GM21367 (cell line): ENCODE measurements at regions not wholly inside any gene's neighbourhood (a gene's known extent, or its start where the extent isn't known, plus 50 kb on each side); places are given as distances from the start of the nearest gene placed in this dataset.

ENCODE experiments used
- ATAC-seq: cut with Tn5 transposase; IDR thresholded peaks from one replicate; pipeline ENCODE4 v1.9.1; 2021; ENCODE audit not compliant: unreplicated experiment

DNA sequence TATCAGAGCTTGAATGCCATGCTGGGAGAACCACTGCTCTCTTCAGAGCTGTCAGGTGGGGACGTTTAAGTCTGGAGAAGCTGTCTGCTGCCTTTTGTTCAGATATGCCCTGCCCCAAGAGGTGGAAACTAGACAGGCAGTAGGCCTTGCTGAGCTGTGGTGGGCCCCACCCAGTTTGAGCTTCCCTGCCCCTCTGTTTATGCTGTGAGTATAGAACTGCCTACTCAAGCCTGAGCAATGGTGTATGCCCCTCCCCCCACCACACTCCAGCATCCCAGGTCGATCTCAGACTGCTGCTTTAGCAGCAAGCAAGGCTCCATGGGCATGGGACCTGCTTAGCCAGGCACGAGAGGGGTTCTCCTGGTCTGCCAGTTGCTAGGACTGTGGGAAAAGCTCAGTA, 362.3 kb downstream of the FAM170A start:
- ATAC-seq: no peak

DNA sequence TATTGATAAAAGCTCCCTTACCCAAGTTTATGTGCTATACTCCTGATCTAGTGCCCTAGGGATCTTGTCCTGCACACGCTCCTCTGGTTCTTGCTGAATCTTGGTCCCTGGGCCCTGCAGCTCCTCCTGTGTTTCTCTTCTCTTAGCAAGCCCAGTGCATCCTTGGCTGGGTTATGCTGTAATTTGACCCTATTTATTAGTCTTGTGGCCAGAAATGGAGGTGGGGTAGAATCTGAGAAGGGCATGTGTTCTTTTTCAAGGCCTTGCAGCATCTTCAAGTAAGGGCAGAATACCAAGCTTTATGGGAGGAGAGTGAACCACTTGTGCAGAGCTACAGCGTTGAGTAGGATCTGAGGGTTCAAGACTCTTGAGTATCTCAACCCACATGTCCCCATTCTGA, 366.8 kb downstream of the FAM170A start:
- ATAC-seq: no peak

DNA sequence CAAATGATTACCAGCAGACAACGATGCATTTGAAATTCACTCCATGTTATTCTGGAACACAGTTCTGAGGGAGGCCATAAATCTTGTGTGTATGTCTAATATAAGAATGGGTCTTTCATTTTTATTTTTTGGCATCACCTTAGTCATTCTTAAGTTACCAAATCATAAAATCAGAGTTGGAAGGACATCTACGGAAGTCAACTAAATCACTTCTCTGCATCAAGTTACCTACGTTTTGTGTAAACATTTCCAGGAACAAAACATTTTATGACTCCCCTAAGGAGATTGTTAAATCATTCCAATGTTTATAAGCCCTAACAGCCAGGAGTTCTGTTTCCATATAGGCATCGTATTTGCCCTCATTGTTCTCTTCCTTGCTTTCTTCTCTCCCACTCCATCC, 378.2 kb downstream of the FAM170A start:
- no peak for ATAC-seq

DNA sequence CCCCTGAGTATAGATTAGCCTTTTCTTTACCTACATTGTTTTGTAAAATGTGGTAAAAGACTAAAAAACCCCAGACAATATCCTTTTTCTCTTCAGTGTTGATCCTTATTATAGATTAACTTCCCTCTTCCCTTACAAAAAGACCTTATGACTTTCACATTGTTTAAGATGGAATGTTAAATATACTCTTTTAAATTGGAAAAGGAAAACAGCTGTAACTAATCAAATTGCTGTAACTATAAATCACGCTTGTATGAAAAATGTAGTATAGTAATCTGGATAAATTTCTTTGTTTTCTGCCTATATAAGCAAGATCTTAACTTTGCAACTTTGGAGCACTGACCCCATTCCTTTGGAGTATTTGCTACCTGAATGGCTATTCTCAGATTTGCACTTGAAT, 383.1 kb downstream of the FAM170A start:
- ATAC-seq: no peak

DNA sequence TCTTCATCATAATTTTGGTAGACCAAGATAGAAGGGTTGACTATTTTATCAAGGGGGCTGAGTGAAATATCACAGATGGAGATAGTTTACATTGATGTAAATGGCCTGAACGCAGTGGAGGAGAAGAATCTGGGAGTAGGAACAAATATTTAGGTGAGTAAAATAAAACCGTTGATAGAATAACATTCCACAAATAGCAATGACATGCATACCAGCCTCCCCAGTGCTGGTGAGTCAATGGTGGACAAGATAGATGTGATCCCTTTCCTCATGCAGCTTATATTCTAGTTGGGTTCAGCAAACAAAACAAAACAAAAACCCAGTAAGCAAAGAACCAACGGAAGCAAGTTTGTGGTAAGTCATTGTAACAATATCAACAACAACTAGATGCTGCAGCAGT, 385.2 kb downstream of the FAM170A start:
- ATAC-seq: no peak

DNA sequence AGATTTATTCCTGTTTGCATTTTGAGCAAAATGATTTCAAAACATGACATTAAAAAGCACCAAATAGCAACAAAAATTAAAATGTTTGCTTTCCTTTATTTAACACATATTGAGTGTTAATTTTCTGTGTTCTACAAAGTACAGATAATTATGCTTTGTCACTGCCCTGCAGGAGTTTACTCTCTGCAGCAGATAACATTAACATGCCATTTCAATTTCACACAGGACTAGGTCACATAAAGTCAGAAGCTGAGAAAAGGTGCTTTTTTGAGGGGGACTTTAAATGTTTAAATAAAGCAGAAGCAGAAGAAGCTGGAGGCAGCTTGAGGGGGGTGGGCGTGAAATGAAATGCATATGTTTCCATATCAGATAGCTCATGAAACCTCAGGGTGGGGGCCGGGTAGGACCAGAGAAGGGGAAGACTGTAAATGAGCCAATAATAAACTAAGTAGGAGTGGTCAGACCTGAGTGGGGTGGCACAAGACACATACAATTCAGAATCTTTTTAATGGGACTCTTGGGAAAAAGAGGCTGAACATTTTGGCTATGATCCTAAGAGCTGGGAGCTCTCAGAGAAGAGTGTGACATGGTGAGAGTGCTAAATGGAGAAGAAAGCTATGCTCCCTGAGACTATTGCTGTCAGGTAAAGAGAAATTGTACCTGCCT, 387.5 kb downstream of the FAM170A start:
- no peak for ATAC-seq

DNA sequence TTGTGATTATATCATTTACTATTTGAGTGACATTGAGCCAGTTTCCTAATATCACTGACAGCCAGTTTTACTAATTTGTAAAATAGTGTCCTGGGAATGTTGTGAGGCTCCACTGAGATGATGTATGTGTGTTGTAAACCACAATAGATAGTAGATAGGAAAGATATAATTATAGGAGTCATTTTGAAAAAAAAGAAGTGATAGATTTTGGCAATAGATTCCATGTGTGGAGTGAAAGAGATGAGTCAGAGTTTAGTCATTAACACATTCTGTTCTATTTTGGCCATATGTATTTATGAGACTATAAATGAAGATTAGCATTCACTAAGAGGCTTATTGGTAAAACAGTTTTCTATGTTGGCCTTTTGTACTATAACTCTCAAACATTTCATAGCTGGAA, 388.2 kb downstream of the FAM170A start:
- no peak for ATAC-seq

DNA sequence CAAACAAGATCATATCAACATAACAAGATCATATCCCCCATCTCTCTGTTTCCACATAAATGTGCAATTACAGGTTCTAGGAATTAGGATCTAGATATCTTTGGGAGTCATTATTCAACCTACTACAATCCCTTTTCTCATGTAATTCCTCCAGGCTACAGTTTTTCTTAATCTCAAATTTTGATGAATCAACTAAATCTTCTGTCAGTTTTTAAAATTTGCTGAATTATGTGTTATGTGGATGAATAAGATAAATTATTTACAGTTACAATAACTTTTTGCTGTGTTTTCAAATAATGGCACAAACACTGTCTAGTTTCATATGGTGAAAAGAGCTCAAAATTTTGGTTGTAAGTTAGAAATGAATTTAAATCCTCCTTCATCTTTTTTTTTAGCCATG, 405.8 kb downstream of the FAM170A start:
- ATAC-seq: no peak

DNA sequence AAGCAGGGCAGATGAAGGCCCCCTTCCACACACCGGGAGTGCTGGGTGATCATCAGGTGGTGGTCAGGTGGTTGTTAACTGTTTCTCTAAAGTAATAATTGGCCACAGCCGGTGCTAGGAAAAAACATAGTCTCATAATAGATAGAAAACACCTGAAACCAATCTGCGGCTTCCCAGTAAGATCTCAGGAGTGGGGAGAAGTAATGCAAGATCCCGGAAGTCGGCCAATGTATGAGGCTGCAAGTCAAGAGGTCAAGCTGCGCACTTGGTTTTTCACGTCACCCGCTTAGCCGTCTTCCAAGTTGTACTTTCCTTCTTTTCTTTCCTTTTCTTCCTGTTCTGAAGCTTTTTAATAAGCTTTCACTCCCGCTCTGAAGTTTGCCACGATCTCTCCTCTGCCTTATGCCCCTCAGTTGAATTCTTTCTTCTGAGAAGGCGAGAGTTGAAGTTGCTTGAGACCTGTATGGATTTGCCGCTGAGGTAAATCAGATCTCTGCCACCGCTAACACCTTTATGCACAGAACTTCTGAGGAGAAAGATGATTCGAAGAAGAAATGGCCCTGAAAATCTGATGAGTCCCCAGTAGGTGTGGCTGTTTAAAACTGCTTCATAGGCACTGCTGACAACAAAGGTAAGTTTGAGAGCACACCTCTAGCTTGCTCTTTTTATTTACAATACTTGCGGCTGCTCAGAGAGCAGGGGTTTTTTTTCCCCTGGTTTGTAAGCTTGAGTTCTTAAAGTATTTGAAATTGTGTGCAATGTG, 406.6 kb downstream of the FAM170A start:
- ATAC-seq: no peak

DNA sequence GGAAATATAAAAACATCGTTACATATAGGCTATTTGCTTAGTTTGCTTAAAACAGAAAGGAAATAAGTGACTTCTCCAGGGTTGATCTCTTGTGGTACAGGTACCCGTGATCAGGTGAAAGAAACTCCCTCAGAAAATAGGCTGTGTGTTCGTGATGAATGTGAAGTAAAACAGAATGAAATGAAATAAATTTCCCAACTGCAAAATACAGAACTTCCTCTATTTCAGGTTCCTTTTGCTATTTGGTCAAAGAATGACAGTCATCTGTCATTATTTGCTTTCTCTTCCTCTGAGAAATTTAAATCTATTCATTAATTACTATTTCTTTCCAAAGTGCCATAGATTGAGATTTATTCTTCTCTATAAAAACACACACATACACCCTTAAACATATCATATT, 408.1 kb downstream of the FAM170A start:
- ATAC-seq: no peak

DNA sequence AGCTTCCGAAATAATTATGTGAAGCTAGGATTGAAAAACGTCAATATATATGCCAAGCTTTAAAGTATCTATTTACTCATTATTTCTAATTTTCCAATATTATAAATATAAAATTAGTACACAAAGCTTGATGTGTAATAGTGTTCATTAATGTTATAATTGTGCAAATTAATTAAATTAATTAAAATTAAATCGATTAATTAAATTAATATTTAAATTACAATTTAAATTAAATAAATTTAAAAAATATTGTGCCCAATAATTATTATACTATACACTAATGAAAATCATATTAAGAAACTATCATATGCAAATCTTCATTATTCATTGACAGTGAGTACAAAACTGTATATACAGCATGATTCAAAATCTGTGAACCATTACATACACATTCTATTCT, 409.8 kb downstream of the FAM170A start:
- ATAC-seq: no peak

DNA sequence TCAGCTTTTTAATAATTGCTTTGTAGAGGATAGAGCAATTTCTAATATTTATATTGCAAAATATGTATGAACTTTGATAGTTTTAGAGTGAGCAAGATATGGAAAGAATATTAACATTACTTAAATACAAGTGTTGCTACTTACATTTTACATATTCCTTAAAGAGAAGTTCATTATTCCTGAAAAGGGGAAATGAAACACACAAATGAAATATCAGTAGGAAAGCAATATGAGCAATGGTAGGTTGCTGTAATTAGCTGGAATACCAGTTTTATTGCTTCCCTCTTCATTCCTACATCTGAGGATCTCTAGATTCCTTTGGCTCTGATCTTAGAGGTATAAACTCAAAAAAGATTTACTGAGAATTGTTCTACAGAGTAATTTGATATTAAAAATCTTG, 414.1 kb downstream of the FAM170A start:
- ATAC-seq: no peak

DNA sequence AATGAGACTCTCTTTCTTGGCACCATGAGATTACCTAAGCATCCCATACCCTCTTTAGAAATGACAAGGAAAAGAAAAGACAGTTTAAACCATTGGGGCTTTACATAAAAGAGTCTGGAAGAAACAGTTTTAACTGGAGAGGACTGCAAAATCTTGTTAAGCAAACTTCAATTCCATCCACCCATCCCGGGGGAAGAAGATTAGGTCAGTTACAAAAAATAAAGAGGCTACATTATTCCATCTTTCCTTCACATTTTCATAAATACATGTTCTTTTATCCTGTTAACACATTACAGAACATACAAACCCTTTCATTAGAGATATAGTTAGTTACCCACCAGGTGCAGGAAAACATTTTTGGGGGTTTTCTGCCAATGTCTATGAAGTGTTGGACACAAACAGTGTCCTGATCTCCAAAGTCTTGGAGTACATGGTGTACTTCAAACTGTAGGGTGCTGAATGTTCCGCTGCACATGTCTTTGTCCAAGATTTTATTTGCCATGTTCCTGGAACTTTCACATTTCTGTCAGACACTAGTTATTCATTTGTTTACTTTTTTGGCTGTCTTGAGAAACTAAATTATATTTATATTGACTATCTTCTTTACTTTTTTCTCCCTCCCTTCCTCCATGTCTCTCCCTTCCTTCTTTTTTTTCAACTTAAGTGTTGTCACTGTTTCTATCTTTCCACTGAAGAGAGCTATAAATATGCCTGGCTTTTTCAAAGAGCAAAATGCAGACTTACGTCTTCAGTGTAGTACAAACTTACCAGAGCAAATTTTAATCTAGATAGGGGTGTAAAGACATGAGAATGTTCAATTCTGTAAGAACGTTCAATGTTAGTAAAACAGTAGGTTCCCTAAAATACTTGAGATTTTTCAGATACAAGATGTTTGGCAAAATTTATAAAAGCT, 410.9 kb upstream of the PRR16 start:
- no peak for ATAC-seq

DNA sequence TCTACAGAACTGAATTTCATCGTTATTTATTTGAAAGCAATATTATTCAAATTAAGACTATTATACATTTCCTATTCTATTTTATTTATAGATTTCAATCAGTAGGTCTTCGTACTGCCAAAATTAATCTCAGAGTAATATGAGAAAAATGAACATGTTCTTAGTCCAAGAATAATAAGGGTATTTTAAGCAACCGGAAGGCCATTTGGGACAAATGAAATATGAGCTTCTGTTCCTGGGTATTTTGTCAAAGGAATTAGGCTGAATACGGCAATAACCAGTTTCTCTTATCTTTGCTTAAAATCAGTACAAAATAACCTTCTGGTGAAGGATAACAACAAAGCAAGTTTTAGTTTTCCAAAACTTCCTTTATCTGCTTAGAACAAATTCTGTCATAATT, 410.3 kb upstream of the PRR16 start:
- ATAC-seq: no peak

DNA sequence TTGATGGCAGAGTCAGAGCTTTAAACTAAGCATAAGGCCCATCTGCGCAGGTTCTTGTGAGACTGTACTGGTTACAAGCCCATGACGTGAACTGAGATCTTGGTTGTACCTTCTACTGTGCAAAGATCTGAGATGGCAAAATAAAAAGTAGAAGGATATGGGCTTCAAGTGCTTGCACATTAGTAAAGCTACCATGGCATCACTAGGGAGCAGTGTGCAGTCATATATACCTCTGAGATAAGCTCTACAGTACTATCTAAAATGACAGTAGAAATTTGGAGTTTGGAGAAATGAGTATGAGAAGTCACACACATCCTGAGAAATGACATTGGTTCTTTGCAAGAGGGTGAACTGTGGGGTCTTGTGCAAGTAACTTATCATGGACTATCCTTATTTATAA, 408.2 kb upstream of the PRR16 start:
- no peak for ATAC-seq

DNA sequence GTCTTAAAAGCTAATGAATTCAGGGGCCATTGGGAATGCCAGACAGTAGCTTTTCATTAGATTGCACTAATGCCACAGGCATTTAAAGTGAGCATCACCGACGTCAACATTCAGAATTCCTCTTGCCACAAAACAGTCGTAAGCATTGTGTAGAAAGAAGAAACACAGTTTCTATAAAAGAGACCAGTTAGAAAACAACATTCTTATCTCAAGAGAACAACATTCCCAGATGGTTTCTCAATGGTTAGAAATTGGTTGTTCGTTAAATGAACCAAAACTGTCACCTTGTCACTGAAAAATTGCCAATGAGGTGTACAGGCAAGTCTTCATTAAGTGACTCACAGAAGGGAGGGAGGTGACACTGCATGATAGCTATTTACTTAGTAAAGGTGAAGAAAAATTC, 401.6 kb upstream of the PRR16 start:
- no peak for ATAC-seq

DNA sequence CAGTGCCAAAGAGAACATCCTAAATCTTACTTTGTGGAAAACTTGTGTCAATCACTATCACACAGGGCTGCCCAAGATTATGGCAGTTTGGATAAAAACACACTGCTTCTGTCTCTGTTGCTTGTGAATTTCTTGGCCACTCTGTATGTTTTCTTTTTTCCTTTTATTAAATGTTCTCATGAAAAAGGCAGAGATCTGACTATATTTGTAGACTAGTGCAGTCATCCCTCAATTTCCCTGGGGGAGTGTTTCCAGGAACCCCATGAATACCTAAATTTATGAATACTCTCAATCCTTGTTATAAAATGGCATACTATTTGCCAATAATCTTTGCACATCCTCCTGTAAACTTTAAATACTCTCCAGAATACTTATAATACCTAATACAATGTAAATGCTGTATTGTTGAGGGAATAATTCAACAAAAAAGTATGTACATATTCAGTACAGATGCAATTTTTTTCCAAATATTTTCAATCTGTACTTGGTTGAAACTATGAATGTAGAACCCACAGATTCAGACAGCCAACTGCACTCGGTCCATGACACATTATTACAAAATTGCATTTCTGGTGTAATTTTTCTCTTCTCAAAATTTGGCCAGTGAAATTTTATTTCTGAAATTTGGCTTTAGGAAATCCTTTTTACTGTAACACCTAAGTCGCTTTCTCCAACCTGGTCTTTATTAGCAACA, 391.9 kb upstream of the PRR16 start:
- ATAC-seq: no peak

DNA sequence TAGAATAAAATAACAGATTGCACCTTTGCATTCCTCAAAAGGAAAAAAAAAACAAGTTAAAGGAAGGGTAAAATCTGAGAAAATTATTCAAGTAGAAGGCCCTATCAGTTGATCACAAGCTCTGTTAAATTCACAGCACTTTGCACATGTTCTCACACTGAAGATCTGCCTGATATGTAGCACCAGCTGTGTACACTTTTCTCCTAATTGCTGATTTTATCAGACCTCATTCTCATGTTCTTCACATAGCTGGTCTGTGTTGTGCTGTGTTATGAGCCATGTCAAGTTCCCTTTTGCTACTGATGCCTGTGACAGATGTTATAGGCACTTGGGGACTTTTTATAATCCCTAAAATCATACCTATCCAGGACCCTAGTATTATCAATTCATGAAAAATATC, 390.4 kb upstream of the PRR16 start:
- no peak for ATAC-seq

DNA sequence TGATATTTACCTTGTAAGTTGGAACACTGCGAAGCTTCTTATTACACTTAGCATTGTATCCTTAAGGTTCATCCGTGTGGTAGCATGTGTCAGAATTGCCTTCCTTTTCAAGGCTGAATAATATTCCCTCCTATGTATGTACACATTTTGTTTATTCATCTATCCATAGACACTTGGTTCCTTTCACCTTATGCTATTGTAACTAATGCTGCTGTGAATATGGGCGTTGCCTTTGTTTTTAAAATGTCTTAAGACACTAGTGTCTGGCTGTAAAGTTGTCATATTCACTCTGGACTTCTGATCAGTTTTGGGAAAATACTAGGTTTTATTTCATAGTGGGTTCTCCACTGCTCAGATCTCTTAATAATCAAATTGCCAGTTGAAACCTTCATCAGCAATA, 383.3 kb upstream of the PRR16 start:
- ATAC-seq: no peak

DNA sequence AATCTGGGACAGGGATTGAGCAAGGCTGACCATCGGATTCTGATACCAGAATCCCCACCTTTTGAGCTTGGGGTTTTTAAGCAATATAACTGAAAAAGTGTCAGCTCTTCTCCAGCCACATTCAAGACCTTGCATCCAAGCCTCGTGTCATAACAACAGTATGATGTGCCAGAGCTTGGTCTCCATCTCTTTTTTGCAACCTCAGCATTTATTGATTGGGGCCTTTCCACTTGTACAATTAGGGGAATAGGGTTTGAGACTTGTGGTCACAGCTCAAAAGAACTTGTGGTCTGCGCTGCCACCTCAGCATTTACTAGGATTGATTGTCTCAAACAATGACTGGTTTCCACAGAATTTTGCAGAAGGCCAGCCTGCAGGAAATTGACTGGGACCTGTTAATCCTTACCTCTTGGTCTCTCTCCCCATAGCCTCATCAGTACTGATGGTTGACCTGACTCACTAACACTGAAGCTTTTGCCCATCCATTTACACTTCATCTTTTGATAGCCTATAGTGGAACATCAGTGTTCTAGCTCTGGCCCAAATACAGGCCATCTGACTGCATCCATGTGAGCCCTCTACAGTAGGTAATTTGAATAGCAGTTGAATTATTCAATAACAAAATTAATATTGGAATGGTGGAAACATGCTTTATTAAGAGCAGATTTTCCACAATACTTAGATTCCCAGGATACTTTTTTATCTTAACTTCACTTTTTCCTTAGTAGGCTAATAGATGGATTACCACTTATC, 381.6 kb upstream of the PRR16 start:
- no peak for ATAC-seq
